CD14-positive monocyte (primary cell): ENCODE measurements at regions not wholly inside any gene's neighbourhood (a gene's known extent, or its start where the extent isn't known, plus 50 kb on each side); places are given as distances from the start of the nearest gene placed in this dataset.

Experiments
- DNase-seq, 3 donors: peaks; one replicate each; pipeline ENCODE4 v3.0.0-alpha.2; 2011 to 2022
- H2AFZ ChIP-seq: 2 replicates; pipeline ENCODE4 v1.6.0; 2012; ENCODE audit warnings: mild to moderate bottlenecking, low read depth, low read length, inconsistent platforms; ENCODE audit not compliant: insufficient read depth, poor library complexity, severe bottlenecking
- H3K27ac ChIP-seq, 2 donors: 1 replicate in 1 of 2; 2 replicates in 1 of 2; pipeline ENCODE4 v1.5.1; 2012 to 2013; ENCODE audit warnings: low read length in 2 of 2, control low read depth in 1 of 2, inconsistent platforms in 1 of 2, low read depth in 1 of 2, mild to moderate bottlenecking in 1 of 2
- H3K27me3 ChIP-seq, 2 donors: one replicate each; pipeline versions ENCODE4 v1.6.0 to v1.6.1; 2011 to 2013; ENCODE audit warnings: low read length in 2 of 2; ENCODE audit not compliant: control insufficient read depth in 2 of 2, insufficient read depth in 2 of 2
- H3K36me3 ChIP-seq, 2 donors: replicated peaks in 1 of 2; 1 replicate in 1 of 2; 2 replicates in 1 of 2; pipeline versions ENCODE4 v1.5.1 to v1.6.1; 2012 to 2013; ENCODE audit warnings: low read length in 2 of 2, control low read depth in 1 of 2, inconsistent platforms in 1 of 2, mild to moderate bottlenecking in 1 of 2; ENCODE audit not compliant: insufficient read depth in 2 of 2, control insufficient read depth in 1 of 2
- H3K4me1 ChIP-seq, 2 donors: 1 replicate in 1 of 2; 2 replicates in 1 of 2; pipeline versions ENCODE4 v1.5.1 to v1.6.1; 2012 to 2013; ENCODE audit warnings: low read length in 2 of 2, control low read depth in 1 of 2, inconsistent platforms in 1 of 2, mild to moderate bottlenecking in 1 of 2, moderate library complexity in 1 of 2; ENCODE audit not compliant: insufficient read depth in 2 of 2, control insufficient read depth in 1 of 2
- H3K4me2 ChIP-seq: replicated peaks from 2 replicates; pipeline ENCODE3; 2012; ENCODE audit warnings: low read length, moderate library complexity, mild to moderate bottlenecking; ENCODE audit not compliant: poor library complexity, severe bottlenecking; ENCODE audit errors: extremely low read depth
- H3K4me3 ChIP-seq, 3 experiments: fragments of 200-600 bp in 1 of 3; sonication (generic) in 1 of 3; replicated peaks in 1 of 3; 1 replicate in 2 of 3; 2 replicates in 1 of 3; pipeline ENCODE4 v1.5.1; 2011 to 2013; ENCODE audit warnings: low read length in 3 of 3, mild to moderate bottlenecking in 3 of 3, control low read depth in 2 of 3, low read depth in 2 of 3, inconsistent platforms in 1 of 3, moderate library complexity in 1 of 3
- H3K79me2 ChIP-seq: 2 replicates; pipeline ENCODE4 v1.6.0; 2012; ENCODE audit warnings: mild to moderate bottlenecking, control low read depth, inconsistent platforms, low read length, moderate library complexity; ENCODE audit not compliant: insufficient read depth
- H3K9ac ChIP-seq: 2 replicates; pipeline ENCODE4 v1.6.0; 2017; ENCODE audit warnings: low read length, mild to moderate bottlenecking; ENCODE audit not compliant: insufficient read depth, poor library complexity, severe bottlenecking
- H3K9me3 ChIP-seq, 2 donors: replicated peaks in 1 of 2; 1 replicate in 1 of 2; 2 replicates in 1 of 2; pipeline versions ENCODE4 v1.5.1 to v1.6.1; 2012 to 2013; ENCODE audit warnings: low read length in 2 of 2, control low read depth in 1 of 2; ENCODE audit not compliant: control insufficient read depth in 1 of 2, insufficient read depth in 1 of 2
- H4K20me1 ChIP-seq: 2 replicates; pipeline ENCODE4 v1.6.0; 2012; ENCODE audit warnings: mild to moderate bottlenecking, low read length, control low read depth, moderate library complexity; ENCODE audit not compliant: insufficient read depth
- H3K27ac Mint-ChIP-seq, 7 donors: one replicate each; pipeline ENCODE4 v1.8.0; 2020; ENCODE audit warnings: mild to moderate bottlenecking in 7 of 7, mixed read lengths in 7 of 7, moderate library complexity in 6 of 7, inconsistent platforms in 2 of 7
- H3K27me3 Mint-ChIP-seq, 3 donors: one replicate each; pipeline ENCODE4 v1.8.0; 2021 to 2022; ENCODE audit warnings: low read depth in 3 of 3, mild to moderate bottlenecking in 3 of 3, mixed read lengths in 3 of 3, moderate library complexity in 3 of 3, inconsistent platforms in 1 of 3
- H3K36me3 Mint-ChIP-seq, 2 donors: one replicate each; pipeline ENCODE4 v1.8.0; 2020; ENCODE audit warnings: mixed read lengths in 2 of 2, inconsistent platforms in 1 of 2, mild to moderate bottlenecking in 1 of 2
- H3K4me1 Mint-ChIP-seq: one replicate; pipeline ENCODE4 v1.8.0; 2020; ENCODE audit warnings: mild to moderate bottlenecking, mixed read lengths
- H3K4me3 Mint-ChIP-seq, 2 donors: one replicate each; pipeline ENCODE4 v1.8.0; 2020; ENCODE audit warnings: mild to moderate bottlenecking in 2 of 2, mixed read lengths in 2 of 2, moderate library complexity in 1 of 2
- H3K9me3 Mint-ChIP-seq, 7 donors: one replicate each; pipeline ENCODE4 v1.8.0; 2020 to 2022; ENCODE audit warnings: mixed read lengths in 7 of 7, mild to moderate bottlenecking in 6 of 7, moderate library complexity in 6 of 7, inconsistent platforms in 2 of 7
- WGBS: methylation state at CpG from one replicate; pipeline ENCODE4 v1.1.5; 2013; ENCODE audit warnings: missing lambda C conversion rate; ENCODE audit not compliant: insufficient coverage; 5-methylcytosine and 5-hydroxymethylcytosine counted together
- intact Hi-C, 2 donors: fragments of 100-400 bp; cut with micrococcal nuclease; formaldehyde crosslinking; loops; one replicate each; pipeline versions ENCODE4 v1.15.0 to v1.15.1; 2023
- TF ChIP-seq, protein P1 (sequence below): fragments of 200-600 bp; IDR thresholded peaks from one replicate; pipeline ENCODE4 v1.8.0; 2022; ENCODE audit warnings: antibody characterized with exemption, mild to moderate bottlenecking

- Histone ChIP-seq H3K36me3 (no peaks in the 10 kb centered on the region), H2AFZ (no peak overlapping the region), H3K4me2 (no peak overlapping the region), H3K4me1 (no peaks in the 10 kb centered on the region), H3K9ac (no peak overlapping the region), H4K20me1 (no peaks in the 10 kb centered on the region), H3K27me3 (no peaks in the 10 kb centered on the region), H3K4me3 (no peak overlapping the region), H3K9me3 (peaks cover 0 to 11% of the 10 kb centered on the region in 2 donors), H3K27ac (no peak overlapping the region), H3K79me2 (no peaks in the 10 kb centered on the region)
- no peak overlapping the region for H3K4me3 Mint-ChIP-seq
- H3K9me3 Mint-ChIP-seq: peaks cover 2 to 28% (median 9%) of the 10 kb centered on the region in 7 donors
- no peak for DNase-seq
- peaks cover 4 to 7% (median 7%) of the 10 kb centered on the region in 3 donors for H3K27me3 Mint-ChIP-seq
- no peak overlapping the region for H3K27ac Mint-ChIP-seq
- TF ChIP-seq, protein P1, sequence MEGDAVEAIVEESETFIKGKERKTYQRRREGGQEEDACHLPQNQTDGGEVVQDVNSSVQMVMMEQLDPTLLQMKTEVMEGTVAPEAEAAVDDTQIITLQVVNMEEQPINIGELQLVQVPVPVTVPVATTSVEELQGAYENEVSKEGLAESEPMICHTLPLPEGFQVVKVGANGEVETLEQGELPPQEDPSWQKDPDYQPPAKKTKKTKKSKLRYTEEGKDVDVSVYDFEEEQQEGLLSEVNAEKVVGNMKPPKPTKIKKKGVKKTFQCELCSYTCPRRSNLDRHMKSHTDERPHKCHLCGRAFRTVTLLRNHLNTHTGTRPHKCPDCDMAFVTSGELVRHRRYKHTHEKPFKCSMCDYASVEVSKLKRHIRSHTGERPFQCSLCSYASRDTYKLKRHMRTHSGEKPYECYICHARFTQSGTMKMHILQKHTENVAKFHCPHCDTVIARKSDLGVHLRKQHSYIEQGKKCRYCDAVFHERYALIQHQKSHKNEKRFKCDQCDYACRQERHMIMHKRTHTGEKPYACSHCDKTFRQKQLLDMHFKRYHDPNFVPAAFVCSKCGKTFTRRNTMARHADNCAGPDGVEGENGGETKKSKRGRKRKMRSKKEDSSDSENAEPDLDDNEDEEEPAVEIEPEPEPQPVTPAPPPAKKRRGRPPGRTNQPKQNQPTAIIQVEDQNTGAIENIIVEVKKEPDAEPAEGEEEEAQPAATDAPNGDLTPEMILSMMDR: no peak
- no peaks in the 10 kb centered on the region for H3K36me3 Mint-ChIP-seq
- no peaks in the 10 kb centered on the region for H3K4me1 Mint-ChIP-seq
- intact Hi-C loops: no loop called here
- 85% methylated on average over 9 of the region's 14 CpGs for WGBS
These were observed 77.3 kb upstream of the MSX1 start for GRCh38 chr4:4781936-4782707.

DNA sequence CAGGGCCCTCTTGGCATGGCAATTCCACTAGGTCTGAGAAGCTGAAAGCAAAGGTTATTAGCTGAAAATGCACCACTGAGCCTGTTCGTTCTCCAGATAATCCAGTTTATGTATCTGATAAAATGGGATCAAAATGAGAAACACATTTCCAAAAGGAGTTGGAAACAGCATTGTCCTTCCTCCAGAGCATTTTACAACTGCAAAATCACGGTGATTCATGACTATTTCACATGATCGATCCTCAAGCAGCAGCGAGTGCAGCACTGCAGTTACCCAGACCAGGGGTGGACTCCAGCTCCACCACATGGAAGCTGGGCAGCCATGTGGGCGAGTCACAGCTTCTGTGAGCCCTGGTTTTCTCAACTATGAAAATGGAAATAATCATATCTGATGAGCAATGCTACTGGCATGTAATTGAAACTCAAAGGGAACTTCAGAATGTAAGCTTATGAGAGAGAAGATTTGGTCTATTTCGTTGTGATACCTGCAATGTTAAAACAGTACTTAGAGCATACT is 78.7 kb upstream of the MSX1 start:
- Mint-ChIP-seq H3K27ac (no peak overlapping the region), H3K4me1 (no peaks in the 10 kb centered on the region), H3K4me3 (no peak overlapping the region), H3K27me3 (peaks cover 4 to 7% (median 4%) of the 10 kb centered on the region in 3 donors), H3K9me3 (peaks cover 0 to 18% (median 6%) of the 10 kb centered on the region in 7 donors), H3K36me3 (no peaks in the 10 kb centered on the region)
- no peaks in the 10 kb centered on the region for H3K36me3 ChIP-seq
- H3K79me2 ChIP-seq: no peaks in the 10 kb centered on the region
- no peak overlapping the region for H3K9ac ChIP-seq
- WGBS: 96% methylated on average over 3 of the region's 6 CpGs
- DNase-seq: no peak
- TF ChIP-seq, protein P1: no peak
- H4K20me1 ChIP-seq: no peaks in the 10 kb centered on the region
- intact Hi-C loops: no loop called here
- no peak overlapping the region for H3K27ac ChIP-seq
- H3K4me3 ChIP-seq: no peak overlapping the region
- no peaks in the 10 kb centered on the region for H3K27me3 ChIP-seq
- H2AFZ ChIP-seq: no peak overlapping the region
- no peak overlapping the region for H3K4me2 ChIP-seq
- no peaks in the 10 kb centered on the region for H3K4me1 ChIP-seq
- H3K9me3 ChIP-seq: peaks cover 0 to 2% of the 10 kb centered on the region in 2 donors
